ENCODE measurements at regions not wholly inside any gene's neighbourhood (a gene's known extent, or its start where the extent isn't known, plus 50 kb on each side); places are given as distances from the start of the nearest gene placed in this dataset.

- TF ChIP-seq, protein P1, sequence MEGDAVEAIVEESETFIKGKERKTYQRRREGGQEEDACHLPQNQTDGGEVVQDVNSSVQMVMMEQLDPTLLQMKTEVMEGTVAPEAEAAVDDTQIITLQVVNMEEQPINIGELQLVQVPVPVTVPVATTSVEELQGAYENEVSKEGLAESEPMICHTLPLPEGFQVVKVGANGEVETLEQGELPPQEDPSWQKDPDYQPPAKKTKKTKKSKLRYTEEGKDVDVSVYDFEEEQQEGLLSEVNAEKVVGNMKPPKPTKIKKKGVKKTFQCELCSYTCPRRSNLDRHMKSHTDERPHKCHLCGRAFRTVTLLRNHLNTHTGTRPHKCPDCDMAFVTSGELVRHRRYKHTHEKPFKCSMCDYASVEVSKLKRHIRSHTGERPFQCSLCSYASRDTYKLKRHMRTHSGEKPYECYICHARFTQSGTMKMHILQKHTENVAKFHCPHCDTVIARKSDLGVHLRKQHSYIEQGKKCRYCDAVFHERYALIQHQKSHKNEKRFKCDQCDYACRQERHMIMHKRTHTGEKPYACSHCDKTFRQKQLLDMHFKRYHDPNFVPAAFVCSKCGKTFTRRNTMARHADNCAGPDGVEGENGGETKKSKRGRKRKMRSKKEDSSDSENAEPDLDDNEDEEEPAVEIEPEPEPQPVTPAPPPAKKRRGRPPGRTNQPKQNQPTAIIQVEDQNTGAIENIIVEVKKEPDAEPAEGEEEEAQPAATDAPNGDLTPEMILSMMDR (IDR thresholded peaks at IDR 0.05; ENCODE audit: control insufficient read depth, extremely low read depth, insufficient read depth) = no peak
- no peak for DNase-seq (ENCODE audit: low read depth)
- H3K4me3 ChIP-seq (ENCODE audit: low read depth, low read length) = no peak overlapping the region
These were observed 104.8 kb downstream of the ELOVL4 start for GRCh38 chr6:79842376-79843040.

DNA sequence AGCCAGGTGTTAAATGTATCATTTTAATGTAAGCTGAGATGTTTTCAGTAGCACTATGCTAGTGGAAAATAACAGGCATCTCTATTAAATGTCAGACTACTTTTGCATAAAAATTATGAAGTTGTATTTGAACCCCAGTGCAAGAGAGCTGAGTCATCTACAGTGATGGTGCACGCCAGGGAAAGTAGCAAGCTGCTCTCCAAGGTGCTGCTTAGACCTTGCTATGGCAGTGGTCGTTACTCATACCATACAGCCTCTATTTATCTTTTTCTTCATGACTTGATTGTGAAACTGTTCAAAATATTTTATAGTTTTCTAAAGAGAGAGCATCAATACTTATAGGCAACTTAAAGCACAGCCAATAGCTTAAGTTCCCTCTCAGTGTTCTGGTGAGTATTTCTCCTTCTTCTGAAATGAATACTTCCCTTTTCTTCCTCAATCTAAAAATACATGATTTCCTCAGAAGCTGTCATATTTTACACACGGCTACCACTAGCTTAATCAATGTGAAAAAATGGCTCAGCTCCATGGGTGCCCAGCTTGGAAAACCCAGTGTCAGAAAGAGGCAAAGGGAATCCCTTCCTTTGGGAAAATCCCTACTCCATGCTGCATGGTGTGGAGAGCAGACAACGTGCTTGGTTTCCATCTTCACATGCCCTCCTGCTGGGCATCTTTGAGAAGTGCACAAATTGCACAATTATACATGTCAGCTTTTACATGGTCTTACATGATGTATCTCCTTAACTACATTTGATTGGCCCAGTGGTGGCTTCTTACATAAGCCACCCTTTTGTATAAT is 105.6 kb downstream of the ELOVL4 start:
- TF ChIP-seq, protein P1 (IDR thresholded peaks at IDR 0.05; ENCODE audit: control insufficient read depth, extremely low read depth, insufficient read depth) = no peak
- no peak for DNase-seq (ENCODE audit: low read depth)

GRCh38 chr6:79838851-79839250 is 108.5 kb downstream of the ELOVL4 start:
- no peak for DNase-seq (ENCODE audit: low read depth)
- H3K4me3 ChIP-seq (ENCODE audit: low read depth, low read length) = no peak overlapping the region
- TF ChIP-seq, protein P1 (IDR thresholded peaks at IDR 0.05; ENCODE audit: control insufficient read depth, extremely low read depth, insufficient read depth) = no peak

More for the DNA sequence above, 105.6 kb downstream of the ELOVL4 start:
- H3K4me3 ChIP-seq (ENCODE audit: low read depth, low read length) = no peak overlapping the region

DNA sequence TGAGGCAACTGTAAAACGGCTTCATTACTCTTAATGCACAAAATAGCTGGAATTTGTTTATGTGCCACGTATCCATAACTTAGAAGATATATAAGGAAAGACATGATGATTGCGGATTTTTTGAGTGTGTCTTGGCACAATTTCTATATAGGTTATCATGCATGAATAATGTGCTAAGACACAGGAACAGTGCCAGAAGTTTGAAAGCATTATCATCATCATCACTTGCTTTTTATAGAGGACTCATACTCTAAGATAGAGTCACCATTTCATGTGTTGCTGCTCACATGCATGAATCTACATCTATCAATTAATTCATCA is 113.4 kb downstream of the ELOVL4 start:
- no peak for DNase-seq (ENCODE audit: low read depth)
- TF ChIP-seq, protein P1 (IDR thresholded peaks at IDR 0.05; ENCODE audit: control insufficient read depth, extremely low read depth, insufficient read depth) = no peak
- no peak overlapping the region for H3K4me3 ChIP-seq (ENCODE audit: low read depth, low read length)

DNA sequence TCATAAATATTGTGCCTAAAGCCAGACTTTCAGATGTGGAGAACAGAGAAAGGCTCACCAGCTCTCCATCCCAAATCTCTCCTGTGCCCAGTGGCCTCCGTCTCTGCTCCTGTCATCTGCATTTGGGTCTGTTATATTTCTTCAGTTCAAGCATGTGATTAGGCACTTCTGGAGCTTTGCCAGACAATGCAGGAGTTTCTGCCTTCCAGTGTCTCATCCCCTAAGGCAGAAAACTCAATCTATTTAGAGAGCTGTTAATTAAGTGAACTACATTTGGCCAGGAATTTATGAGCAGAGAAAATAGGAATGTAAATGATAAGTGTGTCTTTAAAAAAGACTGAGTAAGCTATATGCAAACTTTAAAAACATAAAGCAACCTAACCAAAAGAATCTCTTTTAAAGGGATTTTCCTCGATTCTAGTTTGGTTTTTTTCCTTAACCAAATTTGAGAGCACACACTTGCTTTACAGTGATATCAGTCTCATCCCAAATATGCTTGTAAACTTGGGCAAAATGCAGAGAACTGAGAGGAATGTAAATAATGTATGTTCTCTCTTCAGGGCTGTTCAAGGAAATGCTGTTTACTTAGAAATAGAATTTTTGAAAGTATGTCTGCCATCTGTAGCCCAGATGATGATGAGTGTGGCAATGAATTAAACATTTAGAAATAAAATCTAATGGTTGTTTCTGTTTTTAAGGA is 113.9 kb downstream of the ELOVL4 start:
- TF ChIP-seq, protein P1 (IDR thresholded peaks at IDR 0.05; ENCODE audit: control insufficient read depth, extremely low read depth, insufficient read depth) = no peak
- no peak for DNase-seq (ENCODE audit: low read depth)
- H3K4me3 ChIP-seq (ENCODE audit: low read depth, low read length) = no peak overlapping the region

DNA sequence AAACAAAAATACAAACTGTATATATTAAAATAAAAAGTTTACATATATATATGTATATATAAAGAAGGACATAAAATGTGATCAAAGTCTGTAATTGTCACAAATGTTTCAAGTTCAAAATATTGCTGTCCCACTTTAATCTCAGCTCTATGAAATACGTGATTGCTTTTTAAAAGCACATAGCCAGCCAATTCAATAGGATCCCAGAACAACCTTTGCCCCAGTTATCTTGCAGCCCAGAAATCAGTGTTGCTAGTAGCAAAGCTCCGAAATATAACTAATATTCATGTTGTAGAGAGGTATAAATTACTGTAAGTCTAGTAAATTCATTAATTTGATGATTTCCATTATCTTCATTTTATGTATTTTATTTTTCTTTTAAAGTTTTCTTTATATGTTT is 114.6 kb downstream of the ELOVL4 start:
- TF ChIP-seq, protein P1 (IDR thresholded peaks at IDR 0.05; ENCODE audit: control insufficient read depth, extremely low read depth, insufficient read depth) = no peak
- H3K4me3 ChIP-seq (ENCODE audit: low read depth, low read length) = no peak overlapping the region
- DNase-seq (ENCODE audit: low read depth) = no peak
